ENCODE measurements at regions not wholly inside any gene's neighbourhood (a gene's known extent, or its start where the extent isn't known, plus 50 kb on each side); places are given as distances from the start of the nearest gene placed in this dataset.

DNA sequence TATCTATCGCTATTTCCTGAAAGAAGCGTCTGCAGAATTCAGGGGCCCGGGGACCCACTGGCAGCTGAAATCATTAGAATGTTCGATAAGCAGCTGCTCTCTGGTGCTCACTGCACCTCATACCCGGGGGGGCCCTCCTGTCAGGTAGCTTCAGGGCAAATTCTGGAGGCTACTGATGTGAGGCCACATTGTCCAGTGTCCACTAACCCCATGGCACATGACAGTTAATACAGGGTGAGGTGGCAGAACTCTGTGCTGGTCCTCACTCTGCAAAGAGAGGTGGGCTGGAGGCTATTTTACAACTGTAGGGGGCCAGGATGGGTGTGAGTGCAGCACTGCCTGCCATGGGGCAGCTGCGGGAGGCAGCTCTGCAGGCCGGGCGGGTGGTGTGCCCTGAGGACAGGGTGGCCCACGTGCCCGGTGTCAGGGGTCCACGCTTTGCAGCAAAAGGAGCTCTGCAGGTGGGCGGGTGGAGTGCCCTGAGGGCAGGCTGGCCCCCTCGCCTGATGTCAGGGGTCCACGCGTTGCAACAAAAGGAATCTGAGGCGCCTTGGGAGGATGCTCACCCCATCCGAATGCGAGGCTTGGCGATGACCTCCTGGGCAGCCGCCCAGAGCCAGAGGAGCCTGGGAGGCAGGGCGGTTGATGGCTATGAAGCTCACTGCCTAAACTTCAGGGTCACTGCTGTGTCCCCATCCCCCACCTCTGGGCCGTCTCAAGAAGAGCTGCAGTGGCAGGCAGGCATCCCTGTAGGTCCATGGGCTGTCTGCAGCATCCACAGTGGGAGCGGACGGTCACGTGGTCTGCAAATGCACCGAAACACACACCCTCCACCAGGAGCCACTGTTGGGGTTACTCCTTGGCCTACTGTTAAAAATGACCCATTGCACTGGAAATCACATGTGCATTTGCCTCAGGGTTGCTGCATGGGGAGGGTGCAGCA lies 207.0 kb upstream of the SALL3 start:
- no peak for DNase-seq (ENCODE audit: low spot score)

DNA sequence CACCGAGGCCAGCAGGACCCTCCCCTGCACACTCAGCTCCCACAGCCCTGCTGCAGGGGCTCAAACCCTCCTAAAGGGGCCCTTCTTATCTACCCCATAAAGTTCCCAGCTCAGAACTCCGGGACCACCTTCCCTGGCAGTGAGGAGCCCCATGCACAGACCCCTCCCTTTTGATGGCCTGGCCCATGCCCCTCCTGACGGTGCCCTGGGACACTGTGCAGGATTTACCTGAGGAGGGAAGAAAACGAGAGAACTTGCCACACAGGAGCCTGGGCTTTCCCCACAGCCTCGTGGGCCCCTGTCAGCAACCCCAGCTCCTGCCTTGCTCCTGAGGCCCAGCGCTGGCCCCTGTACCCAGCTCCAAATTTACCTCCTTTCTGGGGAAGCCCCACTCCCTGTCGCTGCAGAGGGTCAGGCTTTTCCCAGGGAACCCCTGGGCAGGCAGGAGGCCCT lies 206.3 kb upstream of the SALL3 start:
- no peak for DNase-seq (ENCODE audit: low spot score)

DNA sequence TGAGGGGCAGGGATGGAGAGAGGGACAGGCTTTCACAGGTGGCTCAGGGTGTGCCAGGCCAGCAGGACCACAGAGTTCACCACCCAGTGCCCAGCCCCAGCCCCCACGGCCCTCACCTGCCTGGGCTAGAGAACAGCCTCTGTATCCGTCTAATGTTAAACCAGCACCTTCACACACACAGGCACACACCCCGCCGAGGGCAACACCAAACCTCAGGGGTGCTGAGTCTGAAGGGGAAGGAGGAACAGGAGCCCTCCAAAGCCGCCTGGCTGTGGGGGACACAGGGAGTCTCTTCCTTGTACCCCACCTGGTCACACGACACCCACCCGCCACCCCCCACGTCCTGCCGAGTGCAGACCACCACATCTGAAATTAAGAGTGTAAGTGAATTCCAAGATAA lies 205.8 kb upstream of the SALL3 start:
- DNase-seq (ENCODE audit: low spot score): no peak

DNA sequence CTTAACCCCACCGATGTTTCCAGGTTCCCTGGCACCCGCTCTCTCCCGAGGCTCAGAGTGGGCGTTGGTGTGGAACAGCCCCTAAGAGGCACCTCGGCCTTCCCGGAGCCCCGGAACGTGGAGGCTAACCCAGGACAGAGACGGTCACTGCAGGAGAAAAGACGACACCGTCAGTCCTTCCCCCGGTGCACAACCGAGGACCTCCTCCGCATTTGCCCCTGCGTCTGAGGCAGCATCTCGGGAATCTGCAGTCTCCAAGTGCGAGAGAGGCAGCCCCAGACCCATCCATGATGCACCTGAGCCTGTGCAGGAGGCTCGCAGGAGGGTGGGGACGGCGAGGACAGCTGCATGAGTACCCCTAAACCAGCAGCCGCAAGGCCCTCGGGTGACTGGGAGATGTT lies 204.9 kb upstream of the SALL3 start:
- DNase-seq (ENCODE audit: low spot score): no peak

DNA sequence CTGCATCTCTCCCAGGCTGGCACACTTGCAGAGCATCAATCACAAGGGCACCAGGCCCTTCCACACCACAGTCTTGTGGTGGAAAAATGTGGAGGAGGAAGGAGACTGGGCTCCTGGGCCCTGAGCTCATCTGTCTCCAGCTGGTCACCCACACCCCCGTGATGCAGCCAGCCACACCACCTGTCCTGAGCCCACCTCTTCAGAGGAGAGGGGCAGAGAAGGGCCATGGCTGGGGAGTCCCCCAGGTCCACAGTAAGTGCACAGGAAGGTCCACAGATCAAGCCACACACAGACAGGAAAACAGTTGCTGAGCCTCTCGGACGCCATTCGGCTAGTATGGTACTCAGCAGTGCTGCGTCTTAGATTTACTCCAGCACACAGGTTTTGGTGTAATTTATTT lies 203.5 kb upstream of the SALL3 start:
- DNase-seq (ENCODE audit: low spot score): no peak

DNA sequence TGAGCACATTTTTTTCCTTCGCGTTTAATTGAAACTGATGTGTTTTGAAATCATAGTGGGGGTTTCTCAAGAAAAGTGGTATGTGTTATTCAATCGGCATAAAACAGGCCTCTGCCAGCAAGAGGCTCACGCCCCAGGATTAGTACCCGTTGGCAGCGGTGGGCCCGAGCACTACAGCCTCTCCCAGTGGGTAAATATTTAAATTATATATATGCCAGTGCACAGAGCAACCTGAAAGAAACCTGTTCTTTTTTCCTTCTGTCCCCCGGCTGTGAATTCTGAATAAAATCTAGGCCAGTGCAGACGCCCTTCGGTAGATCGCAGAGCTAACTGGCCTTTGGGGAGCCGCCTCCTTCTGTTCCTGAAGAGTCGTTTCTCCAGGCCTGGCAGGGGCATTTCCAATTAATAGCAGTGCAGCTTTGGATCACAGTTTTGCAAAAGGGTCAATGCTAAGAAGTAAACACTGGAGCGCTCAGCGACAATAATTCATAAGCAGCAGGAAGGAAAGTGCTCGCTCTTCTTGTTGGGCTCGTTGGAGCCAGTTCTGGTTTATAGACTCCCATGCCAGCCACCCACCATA lies 202.8 kb upstream of the SALL3 start:
- no peak for DNase-seq (ENCODE audit: low spot score)

DNA sequence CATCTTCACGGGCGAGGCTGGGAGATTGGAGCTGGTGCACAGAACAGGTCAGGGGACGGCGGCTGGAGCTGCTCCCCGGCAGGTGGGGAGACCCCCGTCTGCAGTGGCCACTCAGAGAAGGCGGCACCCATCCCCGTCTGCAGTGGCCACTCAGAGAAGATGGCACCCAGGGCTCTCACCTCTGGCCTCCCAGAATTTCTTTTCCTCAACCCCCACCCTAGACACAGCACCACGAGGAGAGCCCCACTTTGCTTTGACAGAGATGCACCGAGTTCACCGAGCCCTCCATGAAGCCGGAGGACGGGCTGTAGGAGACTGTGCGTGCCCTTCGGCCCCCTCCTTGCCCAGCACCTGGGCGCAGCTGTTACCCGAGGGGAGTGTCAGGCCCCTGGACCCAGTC lies 201.6 kb upstream of the SALL3 start:
- no peak for DNase-seq (ENCODE audit: low spot score)

DNA sequence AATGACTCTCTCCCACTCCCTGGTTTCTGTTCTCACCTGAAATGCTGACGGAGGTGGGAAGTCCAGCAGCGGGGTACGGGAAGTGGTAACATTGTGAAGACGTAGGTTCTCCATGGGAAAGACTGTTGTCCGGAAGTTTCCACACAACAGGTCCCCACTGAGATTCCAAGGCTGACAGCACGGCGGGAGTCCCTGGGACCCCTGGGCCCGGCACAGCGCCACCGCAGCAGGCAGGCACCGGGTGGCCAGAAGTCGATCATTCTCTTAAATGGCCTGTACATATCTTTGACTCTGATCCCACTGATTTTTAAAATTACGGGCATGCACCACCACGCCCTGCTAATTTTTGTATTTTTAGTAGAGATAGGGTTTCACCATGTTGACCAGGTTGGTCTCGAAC lies 201.0 kb upstream of the SALL3 start:
- no peak for DNase-seq (ENCODE audit: low spot score)

DNA sequence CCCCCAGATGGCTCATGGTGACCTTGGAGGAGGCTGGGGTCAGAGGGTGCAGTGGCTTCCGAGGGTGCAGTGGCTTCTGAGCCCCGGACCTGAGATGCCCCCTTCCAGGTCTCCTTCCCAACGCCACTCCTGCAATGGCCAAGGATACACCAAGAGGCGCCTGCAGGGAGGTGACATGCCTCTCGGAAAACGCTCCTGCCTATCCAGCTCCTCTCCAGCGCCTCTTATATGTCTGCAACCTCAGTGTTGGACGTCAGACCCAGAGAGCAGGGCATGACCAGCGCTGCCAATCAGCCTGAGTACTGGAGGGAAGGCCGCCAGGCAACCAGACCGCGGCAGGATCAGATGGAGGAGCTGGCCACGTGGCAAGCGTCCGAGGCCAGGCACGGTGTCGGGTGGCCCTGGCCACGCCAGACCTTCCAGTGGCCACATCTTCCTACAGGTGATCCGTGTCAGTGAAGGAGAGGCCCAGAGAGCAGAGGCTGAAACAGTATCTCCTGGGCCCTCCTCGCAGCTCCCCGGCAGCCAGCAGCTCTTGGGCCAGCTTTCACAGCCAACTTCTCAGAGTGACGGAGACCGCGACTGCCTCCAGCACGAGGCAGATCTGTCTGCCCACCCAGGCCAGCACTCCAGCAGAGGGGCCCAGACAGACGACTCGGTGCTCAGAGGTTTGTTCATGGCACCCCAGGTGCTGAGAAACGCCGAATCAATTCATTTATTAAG lies 199.5 kb upstream of the SALL3 start:
- no peak for DNase-seq (ENCODE audit: low spot score)

DNA sequence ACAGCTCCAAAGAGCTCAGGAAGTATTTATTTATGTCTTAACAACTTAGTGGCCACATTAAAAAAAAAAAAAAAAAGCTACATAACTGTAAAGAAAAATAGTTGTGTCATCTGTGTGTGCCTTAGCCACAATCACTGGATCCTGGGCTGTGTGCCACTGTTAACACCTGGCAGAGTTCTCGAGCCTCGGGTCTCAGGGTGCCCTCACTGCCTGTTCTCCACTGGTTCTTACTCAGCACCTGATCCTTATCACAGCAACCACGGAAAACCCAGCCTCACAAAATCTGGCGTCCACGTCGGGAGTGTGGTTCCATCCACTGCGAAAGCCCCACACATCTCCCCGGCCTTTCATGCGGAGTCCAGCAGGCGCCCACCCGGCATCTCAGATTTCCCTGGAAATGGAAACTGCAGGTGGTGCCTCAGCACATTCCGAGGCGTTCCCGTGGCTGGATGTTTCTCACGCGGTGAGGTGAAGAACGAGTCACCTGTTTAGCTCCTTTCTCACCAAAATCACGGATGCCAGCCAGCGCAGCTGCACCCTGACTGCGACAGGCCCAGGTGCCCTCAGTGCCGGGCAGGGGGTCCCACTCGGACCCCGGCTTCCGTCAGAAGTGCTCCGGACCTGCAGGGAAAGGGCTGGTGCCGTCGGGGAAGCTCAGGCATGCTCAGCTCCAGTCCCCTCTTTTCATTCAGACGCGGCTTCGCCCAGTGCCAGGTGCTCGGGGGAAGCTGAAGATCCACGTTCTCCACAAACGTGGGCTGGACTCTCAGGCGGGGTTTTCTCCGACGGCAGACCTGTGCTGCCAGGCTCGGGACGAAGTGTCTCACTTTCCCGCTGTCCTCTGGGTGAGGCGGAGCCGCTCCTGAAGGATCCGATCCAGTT lies 198.7 kb upstream of the SALL3 start:
- DNase-seq (ENCODE audit: low spot score): no peak

DNA sequence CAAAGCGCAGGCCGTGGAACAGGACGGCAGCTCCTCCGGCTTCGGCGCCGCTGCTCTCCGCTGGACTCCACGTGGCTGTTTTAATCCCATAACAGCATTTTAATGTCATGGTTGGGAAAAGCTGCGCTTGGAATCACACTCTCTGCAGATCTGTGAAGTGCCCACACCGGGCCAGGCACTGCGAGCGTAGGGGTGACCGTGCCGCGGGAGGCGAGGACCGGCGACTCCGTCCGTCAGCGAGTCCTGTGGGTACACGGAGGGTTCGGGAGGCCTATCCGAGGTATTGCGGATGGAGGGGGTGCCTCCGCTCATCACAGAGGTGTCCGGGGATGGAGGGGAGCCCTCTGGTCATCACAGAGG lies 198.0 kb upstream of the SALL3 start:
- DNase-seq (ENCODE audit: low spot score): no peak

DNA sequence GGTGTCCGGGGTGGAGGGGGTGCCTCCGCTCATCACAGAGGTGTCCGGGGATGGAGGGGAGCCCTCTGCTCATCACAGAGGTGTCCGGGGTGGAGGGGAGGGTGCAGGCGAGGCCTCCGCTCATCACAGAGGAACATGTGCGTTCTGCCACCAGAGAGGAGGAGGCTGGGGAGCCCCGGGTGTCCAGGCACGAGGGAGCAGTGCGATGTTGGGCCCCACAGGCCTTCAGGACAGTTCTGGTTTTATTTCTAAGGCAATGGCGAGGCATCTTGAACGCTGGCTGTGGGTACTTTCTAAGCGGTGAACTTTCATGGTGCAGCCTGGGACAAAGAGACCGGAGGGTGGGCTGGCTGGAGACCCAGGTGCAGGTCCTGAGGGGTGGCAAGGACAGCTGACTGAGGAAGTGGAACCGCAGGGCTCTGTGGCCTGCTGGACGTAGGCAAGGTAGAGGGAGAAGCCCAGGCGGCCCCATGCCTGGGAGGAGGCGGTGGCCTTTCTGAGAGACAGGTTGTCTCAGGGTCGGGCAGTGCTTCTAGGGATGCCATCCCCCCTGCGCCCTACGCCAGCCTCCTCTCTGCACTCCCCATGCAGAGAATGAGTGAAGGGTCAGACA lies 196.6 kb upstream of the SALL3 start:
- DNase-seq (ENCODE audit: low spot score): no peak

DNA sequence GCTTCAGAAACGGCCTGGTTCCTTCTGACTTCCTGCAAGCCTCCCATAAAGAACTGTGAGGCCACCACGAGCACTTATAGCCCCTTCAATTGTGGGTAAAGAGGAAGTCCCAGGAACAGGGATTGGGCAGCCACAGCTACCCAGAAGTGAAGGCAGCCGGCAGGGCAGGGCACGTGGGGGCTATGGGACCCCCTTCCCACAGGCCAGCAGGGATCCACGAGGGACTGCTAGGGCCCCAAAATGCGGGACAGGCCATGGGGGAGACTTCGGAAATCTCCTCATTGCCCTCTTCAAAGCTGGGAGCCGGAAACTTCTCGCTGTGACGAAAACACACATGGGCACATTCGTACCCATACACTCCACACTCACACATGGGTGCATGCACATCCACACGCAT lies 196.1 kb upstream of the SALL3 start:
- DNase-seq (ENCODE audit: low spot score): no peak

DNA sequence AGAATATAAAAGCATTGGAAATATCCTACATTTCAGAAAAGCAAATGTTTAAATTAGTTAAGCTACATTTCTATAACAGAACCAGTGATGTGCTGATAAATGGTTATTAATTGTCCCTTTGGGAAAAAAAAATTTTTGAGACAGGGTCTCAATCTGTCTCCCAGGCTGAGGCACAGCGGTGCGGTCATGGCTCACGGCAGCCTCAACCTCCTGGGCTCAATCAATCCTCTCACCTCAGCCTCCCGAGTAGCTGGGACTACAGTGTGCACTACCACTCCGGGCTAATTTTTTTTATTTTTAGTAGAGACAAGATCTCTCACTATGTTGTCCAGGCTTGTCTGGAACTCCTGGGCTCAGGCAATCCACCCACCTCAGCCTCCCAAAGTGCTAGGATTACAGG lies 194.8 kb upstream of the SALL3 start:
- no peak for DNase-seq (ENCODE audit: low spot score)

DNA sequence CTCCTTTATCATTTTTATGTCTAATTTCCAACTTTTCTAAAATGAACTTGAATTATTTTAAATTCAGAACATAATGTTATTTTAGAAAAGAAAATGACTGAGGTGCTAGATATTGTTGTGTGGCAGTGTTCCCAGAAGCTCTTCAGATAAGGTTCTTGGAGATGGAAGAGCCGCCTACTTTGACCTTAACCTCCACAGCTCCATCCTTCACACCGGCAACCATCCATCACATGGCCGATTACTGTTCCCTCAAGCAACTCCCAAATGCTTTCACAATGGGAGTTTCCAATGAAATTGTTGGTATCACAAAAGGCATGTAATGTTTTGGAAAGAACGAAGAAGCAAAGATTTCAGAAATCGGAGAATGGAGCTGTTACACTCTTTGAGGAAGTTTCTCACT lies 193.9 kb upstream of the SALL3 start:
- no peak for DNase-seq (ENCODE audit: low spot score)

DNA sequence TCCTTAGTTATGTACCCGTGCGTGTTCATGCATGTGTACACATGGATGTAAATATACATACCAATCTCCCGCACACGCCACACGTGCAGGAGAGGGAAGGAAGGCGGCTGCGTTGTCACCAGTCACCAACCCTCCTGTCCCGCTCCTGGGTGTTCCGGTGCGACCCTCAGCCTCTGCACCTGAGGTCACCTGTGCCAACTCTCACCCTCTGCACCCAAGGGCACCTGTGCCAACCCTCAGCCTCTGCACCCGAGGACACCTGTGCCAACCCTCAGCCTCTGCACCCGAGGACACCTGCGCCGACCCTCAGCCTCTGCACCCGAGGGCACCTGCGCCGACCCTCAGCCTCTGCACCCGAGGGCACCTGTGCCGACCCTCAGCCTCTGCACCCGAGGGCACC lies 192.8 kb upstream of the SALL3 start:
- DNase-seq (ENCODE audit: low spot score): no peak

DNA sequence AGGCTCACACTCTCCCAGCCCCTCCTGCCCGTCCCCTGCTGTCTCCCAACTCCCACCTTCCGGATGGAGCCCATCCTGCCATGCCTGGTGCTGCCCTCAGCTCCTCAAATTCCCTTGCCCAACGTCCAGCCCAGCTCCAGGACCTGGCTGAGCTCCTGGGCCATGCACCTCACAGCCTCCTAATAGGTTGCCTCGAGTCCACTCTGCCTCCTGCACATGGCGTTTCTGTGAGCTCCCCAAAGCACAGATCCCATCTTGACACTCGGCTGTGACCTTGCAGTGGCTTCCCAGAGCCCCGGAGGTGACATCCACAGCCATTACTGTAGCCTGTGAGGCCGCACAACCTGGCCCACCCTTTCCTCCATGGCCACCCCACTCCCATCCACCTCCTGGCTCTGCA lies 191.9 kb upstream of the SALL3 start:
- no peak for DNase-seq (ENCODE audit: low spot score)

DNA sequence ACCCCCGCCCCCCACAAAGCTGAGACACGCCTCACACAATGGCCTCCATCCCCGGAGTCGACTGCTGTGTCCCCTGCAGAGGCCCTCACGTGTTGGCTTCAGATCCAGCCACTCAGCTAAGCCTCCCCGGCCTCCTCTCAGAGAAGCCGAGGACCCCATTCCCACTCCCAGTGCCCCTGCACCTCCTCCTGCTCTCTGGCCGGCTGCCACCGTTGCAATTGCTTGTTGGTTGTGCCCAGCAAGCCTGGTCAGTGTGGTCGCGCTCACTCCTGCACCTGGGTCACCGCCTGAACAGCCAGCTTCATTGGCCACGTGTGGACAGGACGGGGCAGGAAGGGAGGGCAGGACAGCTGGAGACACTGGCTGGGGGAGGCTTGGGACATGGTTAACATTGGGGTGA lies 191.5 kb upstream of the SALL3 start:
- DNase-seq (ENCODE audit: low spot score): no peak

DNA sequence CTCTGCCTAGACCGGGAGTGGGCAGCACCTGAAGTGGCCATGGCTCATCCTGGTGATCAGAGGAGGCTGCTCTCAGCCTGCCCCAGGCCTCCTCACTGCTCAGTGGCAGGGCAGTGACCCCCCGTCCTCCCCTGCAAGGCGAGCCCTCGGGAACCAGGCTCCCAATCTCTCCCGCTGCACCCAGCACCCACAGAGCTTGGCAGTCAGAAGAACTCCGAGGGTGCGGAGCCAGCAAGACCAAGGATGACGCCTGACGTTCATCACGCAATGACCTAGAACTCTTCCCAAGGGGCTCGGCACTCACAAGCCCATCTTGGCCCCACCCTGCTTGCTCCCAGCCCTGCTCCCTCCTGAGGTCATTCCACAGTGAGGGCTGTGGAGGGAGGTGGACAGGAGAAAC lies 189.8 kb upstream of the SALL3 start:
- DNase-seq (ENCODE audit: low spot score): no peak

DNA sequence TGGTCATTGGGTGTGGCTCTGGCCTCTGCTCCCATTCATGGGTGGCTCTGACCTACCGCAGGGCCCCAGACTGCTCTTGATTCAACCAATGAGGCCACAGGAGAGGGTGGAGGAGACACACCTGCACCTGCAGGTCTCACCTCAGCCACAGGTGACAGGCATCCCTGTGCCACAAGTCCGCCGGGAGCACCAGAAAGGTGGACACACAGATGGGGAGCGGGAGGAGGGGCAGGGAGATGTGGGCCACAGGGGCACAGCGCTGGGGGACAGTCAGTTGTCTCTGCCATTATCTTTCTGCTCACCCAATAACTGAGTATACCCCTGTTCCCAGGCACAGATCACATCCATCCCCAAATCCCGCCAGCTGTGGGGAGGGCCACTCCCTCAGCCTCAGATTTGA lies 189.1 kb upstream of the SALL3 start:
- DNase-seq (ENCODE audit: low spot score): no peak

DNA sequence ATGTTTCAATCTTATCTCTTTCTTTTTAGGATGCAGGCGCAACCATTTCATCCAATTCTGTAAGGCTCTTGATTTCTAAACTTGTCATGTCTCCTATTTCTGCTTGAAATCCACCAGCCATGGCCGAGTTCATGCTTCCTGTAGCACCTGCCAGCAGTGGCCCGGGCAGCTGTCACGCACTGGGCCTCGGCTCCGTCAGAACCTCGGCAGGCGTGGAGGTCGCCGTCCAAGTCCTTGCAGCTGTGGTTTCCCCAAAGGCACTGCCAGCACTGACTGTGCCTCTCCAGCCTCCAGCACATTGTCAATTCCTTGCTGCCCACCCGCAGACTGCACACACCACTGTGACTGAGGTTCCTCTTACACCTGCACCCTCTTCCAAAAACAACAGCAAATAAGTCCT lies 188.7 kb upstream of the SALL3 start:
- DNase-seq (ENCODE audit: low spot score): no peak

DNA sequence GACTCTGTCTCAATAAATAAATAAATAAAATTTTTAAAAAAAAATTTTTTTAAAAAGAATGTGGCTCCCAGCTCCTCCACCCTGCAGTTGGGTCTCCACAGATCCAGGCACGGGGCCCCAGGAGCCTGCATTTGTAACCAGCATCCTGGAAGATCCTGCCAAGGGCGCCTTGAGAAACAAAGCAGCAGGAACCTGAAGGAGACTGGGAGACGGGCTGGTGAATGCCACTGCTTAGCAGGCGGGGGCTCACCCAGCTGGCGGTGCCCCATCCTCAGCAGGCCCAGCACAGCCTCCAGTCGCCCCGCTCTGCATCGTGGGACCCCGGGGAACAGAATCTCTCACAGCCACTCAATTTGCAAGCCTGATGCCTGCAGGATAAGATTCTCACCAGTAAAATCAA lies 187.5 kb upstream of the SALL3 start:
- no peak for DNase-seq (ENCODE audit: low spot score)
